B cell (primary cell): ENCODE measurements at regions not wholly inside any gene's neighbourhood (a gene's known extent, or its start where the extent isn't known, plus 50 kb on each side); places are given as distances from the start of the nearest gene placed in this dataset.

Experiments
- ATAC-seq: fragments of 200-7000 bp; cut with Tn5 transposase; one replicate; pipeline ENCODE4 v1.10.0; 2021; ENCODE audit warnings: low read depth, mild to moderate bottlenecking, moderate number of reproducible peaks, moderate library complexity
- CTCF ChIA-PET: fragments of 350-600 bp; sonication (Branson Sonifier 250); formaldehyde crosslinking; loops from one replicate; lab custom pipeline; 2021; ENCODE audit warnings: antibody characterized with exemption, inconsistent platforms; lab: Charles Lee
- POLR2A ChIA-PET: fragments of 350-600 bp; sonication (Branson Sonifier 250); formaldehyde crosslinking; loops from one replicate; lab custom pipeline; 2021; ENCODE audit warnings: antibody characterized with exemption; lab: Charles Lee
- DNase-seq: peaks from one replicate; pipeline ENCODE4 v3.0.0; 2013
- H2AFZ ChIP-seq: 2 replicates; pipeline ENCODE4 v1.6.1; 2012; ENCODE audit warnings: mild to moderate bottlenecking, low read depth, low read length; ENCODE audit not compliant: insufficient read depth, poor library complexity, severe bottlenecking
- H3K27ac ChIP-seq, 2 donors: 1 replicate in 1 of 2; 2 replicates in 1 of 2; pipeline ENCODE4 v1.5.1; 2012 to 2013; ENCODE audit warnings: low read length in 2 of 2, mild to moderate bottlenecking in 2 of 2, moderate library complexity in 1 of 2
- H3K27me3 ChIP-seq, 4 experiments: fragments of 200-600 bp in 1 of 4; sonication (generic) in 1 of 4; replicated peaks in 1 of 4; 1 replicate in 2 of 4; 2 replicates in 2 of 4; pipeline versions ENCODE4 v1.6.1 to v1.7.0; 2013 to 2016; ENCODE audit warnings: low read length in 3 of 4, mild to moderate bottlenecking in 2 of 4, mixed read lengths in 1 of 4, moderate library complexity in 1 of 4; ENCODE audit not compliant: insufficient read depth in 4 of 4, control insufficient read depth in 3 of 4; ENCODE audit errors: control extremely low read depth in 1 of 4
- H3K36me3 ChIP-seq, 2 experiments: replicated peaks in 1 of 2; 1 replicate in 1 of 2; 2 replicates in 1 of 2; pipeline versions ENCODE4 v1.6.1 to v1.7.1; 2013; ENCODE audit warnings: low read length in 1 of 2; ENCODE audit not compliant: insufficient read depth in 2 of 2, control insufficient read depth in 1 of 2; ENCODE audit errors: control extremely low read depth in 1 of 2, extremely low read depth in 1 of 2
- H3K4me1 ChIP-seq, 2 donors: fragments of 200-600 bp in 1 of 2; sonication (generic) in 1 of 2; 1 replicate in 1 of 2; 2 replicates in 1 of 2; pipeline versions ENCODE4 v1.5.1 to v1.6.1; 2013 to 2017; ENCODE audit warnings: low read length in 2 of 2; ENCODE audit not compliant: control insufficient read depth in 2 of 2, insufficient read depth in 2 of 2
- H3K4me2 ChIP-seq: replicated peaks from 2 replicates; pipeline ENCODE3; 2012; ENCODE audit warnings: mild to moderate bottlenecking, low read depth, low read length; ENCODE audit not compliant: poor library complexity, severe bottlenecking
- H3K4me3 ChIP-seq, 5 experiments: fragments of 200-600 bp in 1 of 5; sonication (generic) in 1 of 5; 1 replicate in 3 of 5; 2 replicates in 2 of 5; pipeline versions ENCODE4 v1.5.1 to v1.7.0; 2011 to 2016; ENCODE audit warnings: low read length in 4 of 5, mild to moderate bottlenecking in 4 of 5, low read depth in 2 of 5, control low read depth in 1 of 5, moderate library complexity in 1 of 5; ENCODE audit not compliant: insufficient read depth in 1 of 5; ENCODE audit errors: control extremely low read depth in 1 of 5, extremely low read depth in 1 of 5
- H3K79me2 ChIP-seq: fragments of 200-600 bp; sonication (generic); one replicate; pipeline ENCODE4 v1.6.0; 2016; ENCODE audit warnings: low read length; ENCODE audit not compliant: control insufficient read depth, insufficient read depth
- H3K9ac ChIP-seq: fragments of 200-600 bp; sonication (generic); 2 replicates; pipeline ENCODE4 v1.6.1; 2017; ENCODE audit warnings: mild to moderate bottlenecking, low read length, moderate library complexity
- H3K9me3 ChIP-seq, 3 donors: one replicate each; pipeline versions ENCODE4 v1.6.1 to v1.7.1; 2013; ENCODE audit warnings: low read length in 2 of 3; ENCODE audit not compliant: control insufficient read depth in 2 of 3, insufficient read depth in 1 of 3; ENCODE audit errors: control extremely low read depth in 1 of 3
- H4K20me1 ChIP-seq: 2 replicates; pipeline ENCODE4 v1.6.0; 2012; ENCODE audit warnings: mild to moderate bottlenecking, low read length; ENCODE audit not compliant: insufficient read depth, control insufficient read depth, poor library complexity, severe bottlenecking
- H3K27ac Mint-ChIP-seq: one replicate; pipeline ENCODE4 v1.8.0; 2021; ENCODE audit warnings: mixed read lengths
- H3K27me3 Mint-ChIP-seq: one replicate; pipeline ENCODE4 v1.8.0; 2021; ENCODE audit warnings: mixed read lengths
- H3K4me1 Mint-ChIP-seq: one replicate; pipeline ENCODE4 v1.8.0; 2021; ENCODE audit warnings: mixed read lengths
- H3K4me3 Mint-ChIP-seq: one replicate; pipeline ENCODE4 v1.8.0; 2021; ENCODE audit warnings: mixed read lengths
- H3K9me3 Mint-ChIP-seq: one replicate; pipeline ENCODE4 v1.8.0; 2022; ENCODE audit warnings: mixed read lengths; ENCODE audit not compliant: insufficient read depth
- CTCF ChIP-seq: fragments of 200-600 bp; IDR thresholded peaks from one replicate; pipeline ENCODE4 v1.8.0; 2022; ENCODE audit warnings: antibody characterized with exemption, mild to moderate bottlenecking
- EZH2 ChIP-seq: IDR thresholded peaks from 2 replicates; pipeline ENCODE4 v1.6.1; 2012; ENCODE audit warnings: borderline replicate concordance, low read depth, mild to moderate bottlenecking, moderate library complexity, low read length; ENCODE audit not compliant: insufficient read depth, poor library complexity, severe bottlenecking
- WGBS: methylation state at CpG from one replicate; pipeline ENCODE4 v1.1.5; 2013; ENCODE audit warnings: missing lambda C conversion rate; ENCODE audit not compliant: insufficient coverage; 5-methylcytosine and 5-hydroxymethylcytosine counted together
- intact Hi-C: fragments of 100-400 bp; cut with micrococcal nuclease; formaldehyde crosslinking; loops from one replicate; pipeline ENCODE4 v1.10.0; 2022

GRCh38 chrX:38899650-38900049, 98.4 kb downstream of the MID1IP1 start:
- Mint-ChIP-seq H3K27me3 (no peaks in the 10 kb centered on the region), H3K27ac (no peak overlapping the region), H3K4me3 (no peak overlapping the region), H3K9me3 (no peaks in the 10 kb centered on the region), H3K4me1 (peaks cover 9% of the 10 kb centered on the region)
- WGBS, result no CpG with 5 or more reads among the region's 1 CpG
- DNase-seq (no peak), ATAC-seq (no peak)
- POLR2A ChIA-PET, result no interaction called here
- no peak overlapping the region for H2AFZ ChIP-seq
- no peaks in the 10 kb centered on the region for H3K36me3 ChIP-seq
- no peak overlapping the region for H3K27ac ChIP-seq
- no peaks in the 10 kb centered on the region for H3K9me3 ChIP-seq
- CTCF ChIA-PET, result no interaction called here
- H4K20me1 ChIP-seq, result no peaks in the 10 kb centered on the region
- no peak overlapping the region for H3K9ac ChIP-seq
- no peaks in the 10 kb centered on the region for H3K79me2 ChIP-seq
- H3K27me3 ChIP-seq, result no peaks in the 10 kb centered on the region
- H3K4me3 ChIP-seq, result no peak overlapping the region
- intact Hi-C loops, result no loop called here
- H3K4me1 ChIP-seq, result no peaks in the 10 kb centered on the region
- TF ChIP-seq CTCF, result no peak
- no peak for TF ChIP-seq EZH2
- H3K4me2 ChIP-seq, result no peak overlapping the region

GRCh38 chrX:38900719-38901118, 99.5 kb downstream of the MID1IP1 start:
- Mint-ChIP-seq H3K27ac (no peak overlapping the region), H3K4me3 (no peak overlapping the region), H3K9me3 (no peaks in the 10 kb centered on the region), H3K4me1 (peaks cover 9% of the 10 kb centered on the region), H3K27me3 (no peaks in the 10 kb centered on the region)
- Histone ChIP-seq H3K9me3 (no peaks in the 10 kb centered on the region), H3K79me2 (no peaks in the 10 kb centered on the region), H4K20me1 (no peaks in the 10 kb centered on the region), H3K36me3 (no peaks in the 10 kb centered on the region), H2AFZ (no peak overlapping the region), H3K4me3 (no peak overlapping the region), H3K4me2 (no peak overlapping the region), H3K27me3 (no peaks in the 10 kb centered on the region), H3K27ac (no peak overlapping the region), H3K4me1 (no peaks in the 10 kb centered on the region), H3K9ac (no peak overlapping the region)
- no CpG with 5 or more reads among the region's 6 CpGs for WGBS
- CTCF ChIA-PET, result no interaction called here
- TF ChIP-seq CTCF, result no peak
- TF ChIP-seq EZH2, result no peak
- no peak for DNase-seq
- intact Hi-C loops, result no loop called here
- ATAC-seq, result no peak
- POLR2A ChIA-PET, result no interaction called here
